ENCODE measurements at regions not wholly inside any gene's neighbourhood (a gene's known extent, or its start where the extent isn't known, plus 50 kb on each side); places are given as distances from the start of the nearest gene placed in this dataset.

DNA sequence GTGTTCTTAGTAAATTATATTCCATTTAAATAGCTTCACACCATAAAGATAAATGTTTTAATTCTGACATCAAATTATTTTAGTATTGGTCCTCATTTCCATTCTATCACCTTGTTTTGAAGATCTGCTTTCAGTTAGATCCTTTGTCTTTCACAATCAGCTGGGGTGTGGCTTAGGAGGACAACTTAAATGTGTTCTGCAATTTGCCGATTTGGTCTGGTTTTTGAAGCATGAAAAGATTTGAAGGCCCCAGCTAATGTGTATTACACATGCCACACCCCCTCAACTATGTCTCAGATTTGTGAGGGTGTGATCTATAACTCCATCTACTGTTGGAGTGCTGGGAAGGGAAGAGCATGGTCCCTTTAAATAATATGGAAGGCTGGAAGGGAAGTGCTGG lies 516.1 kb upstream of the GOLIM4 start:
- no peak overlapping the region for H3K4me3 ChIP-seq (ENCODE audit: low read depth, low read length)
- no peak for TF ChIP-seq CTCF (conservative IDR thresholded peaks at IDR 0.05; ENCODE audit: low read depth, low read length)
- no peak for DNase-seq (ENCODE audit: low read depth)

- TF ChIP-seq CTCF (conservative IDR thresholded peaks at IDR 0.05; ENCODE audit: low read depth, low read length) = no peak
- H3K4me3 ChIP-seq (ENCODE audit: low read depth, low read length) = no peak overlapping the region
- no peak for DNase-seq (ENCODE audit: low read depth)
Observed at GRCh38 chr3:168608926-168609325, 513.2 kb upstream of the GOLIM4 start.

DNA sequence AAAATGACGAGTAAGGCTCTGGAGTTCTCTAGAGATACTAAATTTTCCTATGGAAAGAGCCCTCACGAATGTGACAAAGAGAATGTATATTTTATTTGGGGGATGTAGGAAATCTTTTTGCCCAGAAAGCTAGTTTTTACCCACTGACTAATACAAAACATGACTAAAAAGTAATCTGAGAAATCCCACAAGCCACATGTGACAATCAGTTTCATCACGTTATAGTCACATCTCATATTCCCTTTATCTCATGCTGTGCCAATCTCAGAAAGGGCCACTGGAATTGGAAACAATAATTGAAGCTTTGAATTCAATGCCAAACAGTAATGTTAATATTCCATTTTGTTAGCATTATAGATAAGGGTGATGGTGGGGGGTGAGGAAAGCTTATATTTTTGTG lies 509.0 kb upstream of the GOLIM4 start:
- no peak overlapping the region for H3K4me3 ChIP-seq (ENCODE audit: low read depth, low read length)
- DNase-seq (ENCODE audit: low read depth) = no peak
- no peak for TF ChIP-seq CTCF (conservative IDR thresholded peaks at IDR 0.05; ENCODE audit: low read depth, low read length)

GRCh38 chr3:168598250-168598649 lies 502.5 kb upstream of the GOLIM4 start:
- no peak overlapping the region for H3K4me3 ChIP-seq (ENCODE audit: low read depth, low read length)
- DNase-seq (ENCODE audit: low read depth) = no peak
- no peak for TF ChIP-seq CTCF (conservative IDR thresholded peaks at IDR 0.05; ENCODE audit: low read depth, low read length)

- no peak for TF ChIP-seq CTCF (conservative IDR thresholded peaks at IDR 0.05; ENCODE audit: low read depth, low read length)
- DNase-seq (ENCODE audit: low read depth) = no peak
- H3K4me3 ChIP-seq (ENCODE audit: low read depth, low read length) = no peak overlapping the region
Observed at GRCh38 chr3:168596175-168596823, 500.6 kb upstream of the GOLIM4 start.

DNA sequence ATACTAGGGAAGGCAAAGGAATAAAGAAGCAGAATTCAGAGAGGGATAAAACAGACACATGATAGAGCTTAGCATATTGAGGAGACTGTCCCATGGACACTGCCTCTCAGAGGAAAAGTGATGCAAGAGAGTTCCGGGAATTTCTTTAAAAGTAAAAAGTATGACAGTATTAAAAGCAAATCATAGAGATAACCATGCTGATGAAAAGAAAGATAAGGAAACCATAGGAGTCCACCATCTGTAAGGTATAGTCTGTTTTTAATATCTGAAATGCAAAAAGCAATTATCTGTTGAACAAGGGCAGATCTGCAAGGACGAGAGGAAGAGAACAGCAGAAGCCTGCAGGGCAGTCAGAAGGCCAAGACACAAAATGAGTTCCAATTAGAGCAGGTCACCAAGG lies 495.9 kb upstream of the GOLIM4 start:
- no peak overlapping the region for H3K4me3 ChIP-seq (ENCODE audit: low read depth, low read length)
- TF ChIP-seq CTCF (conservative IDR thresholded peaks at IDR 0.05; ENCODE audit: low read depth, low read length) = no peak
- no peak for DNase-seq (ENCODE audit: low read depth)

- no peak overlapping the region for H3K4me3 ChIP-seq (ENCODE audit: low read depth, low read length)
- DNase-seq (ENCODE audit: low read depth) = no peak
- TF ChIP-seq CTCF (conservative IDR thresholded peaks at IDR 0.05; ENCODE audit: low read depth, low read length) = no peak
Observed at GRCh38 chr3:168589376-168589775, 493.7 kb upstream of the GOLIM4 start.
